Sigmoid colon (tissue), 4 donors: ENCODE measurements at regions not wholly inside any gene's neighbourhood (a gene's known extent, or its start where the extent isn't known, plus 50 kb on each side); places are given as distances from the start of the nearest gene placed in this dataset.

Source experiments
- EP300 ChIP-seq, 4 donors: sonication (generic); formaldehyde crosslinking; IDR thresholded peaks; one replicate each; pipeline ENCODE4 v1.6.1; 2017; ENCODE audit warnings: antibody characterized with exemption in 4 of 4
- POLR2A ChIP-seq, 2 donors: fragments of 450-650 bp; IDR thresholded peaks; one replicate each; pipeline ENCODE4 v1.6.1; 2016; ENCODE audit warnings: antibody characterized with exemption in 2 of 2, mild to moderate bottlenecking in 2 of 2, moderate library complexity in 2 of 2
- POLR2AphosphoS5 ChIP-seq, 4 donors: sonication (generic); formaldehyde crosslinking; IDR thresholded peaks; one replicate each; pipeline ENCODE4 v1.6.1; 2017; ENCODE audit warnings: antibody characterized with exemption in 4 of 4
- TF ChIP-seq, protein P1 (sequence below), 4 experiments: fragments of 450-650 bp in 3 of 4; fragments of 200-600 bp in 1 of 4; IDR thresholded peaks; one replicate each; pipeline ENCODE4 v1.5.1; 2016 to 2019; ENCODE audit warnings: antibody characterized with exemption in 4 of 4, mild to moderate bottlenecking in 3 of 4, moderate library complexity in 2 of 4

DNA sequence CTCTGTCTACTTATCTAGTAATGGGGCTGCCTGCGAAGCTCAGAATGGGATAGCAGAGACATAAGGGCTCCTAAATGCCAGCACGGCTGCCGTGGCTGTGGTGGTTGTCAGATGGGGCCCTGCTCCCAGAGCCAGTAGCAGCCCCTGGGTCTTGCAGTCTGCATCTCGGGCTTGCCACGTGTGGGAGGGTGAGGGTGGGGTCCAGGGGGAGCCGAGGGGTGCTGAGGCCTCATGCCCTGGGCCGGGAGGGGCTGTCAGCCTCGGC, 88.8 kb upstream of the GSE1 start:
- TF ChIP-seq, protein P1, sequence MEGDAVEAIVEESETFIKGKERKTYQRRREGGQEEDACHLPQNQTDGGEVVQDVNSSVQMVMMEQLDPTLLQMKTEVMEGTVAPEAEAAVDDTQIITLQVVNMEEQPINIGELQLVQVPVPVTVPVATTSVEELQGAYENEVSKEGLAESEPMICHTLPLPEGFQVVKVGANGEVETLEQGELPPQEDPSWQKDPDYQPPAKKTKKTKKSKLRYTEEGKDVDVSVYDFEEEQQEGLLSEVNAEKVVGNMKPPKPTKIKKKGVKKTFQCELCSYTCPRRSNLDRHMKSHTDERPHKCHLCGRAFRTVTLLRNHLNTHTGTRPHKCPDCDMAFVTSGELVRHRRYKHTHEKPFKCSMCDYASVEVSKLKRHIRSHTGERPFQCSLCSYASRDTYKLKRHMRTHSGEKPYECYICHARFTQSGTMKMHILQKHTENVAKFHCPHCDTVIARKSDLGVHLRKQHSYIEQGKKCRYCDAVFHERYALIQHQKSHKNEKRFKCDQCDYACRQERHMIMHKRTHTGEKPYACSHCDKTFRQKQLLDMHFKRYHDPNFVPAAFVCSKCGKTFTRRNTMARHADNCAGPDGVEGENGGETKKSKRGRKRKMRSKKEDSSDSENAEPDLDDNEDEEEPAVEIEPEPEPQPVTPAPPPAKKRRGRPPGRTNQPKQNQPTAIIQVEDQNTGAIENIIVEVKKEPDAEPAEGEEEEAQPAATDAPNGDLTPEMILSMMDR (IDR thresholded peaks at IDR 0.05), result no peak
- TF ChIP-seq POLR2A (IDR thresholded peaks at IDR 0.05) (no peak), POLR2AphosphoS5 (IDR thresholded peaks at IDR 0.05) (no peak), EP300 (IDR thresholded peaks at IDR 0.05) (no peak)
